OCI-M2 (cell line): ENCODE measurements at regions not wholly inside any gene's neighbourhood (a gene's known extent, or its start where the extent isn't known, plus 50 kb on each side); places are given as distances from the start of the nearest gene placed in this dataset.
"Not testable (repeated sequence)": the region's sequence is repeated elsewhere in the genome, so short reads cannot be mapped to it uniquely, and the experiment has no call there.

ENCODE experiments used
- DNase-seq: peaks from one replicate; lab custom pipeline; 2025; ENCODE audit not compliant: unreplicated experiment; lab: John Stamatoyannopoulos, UW

DNA sequence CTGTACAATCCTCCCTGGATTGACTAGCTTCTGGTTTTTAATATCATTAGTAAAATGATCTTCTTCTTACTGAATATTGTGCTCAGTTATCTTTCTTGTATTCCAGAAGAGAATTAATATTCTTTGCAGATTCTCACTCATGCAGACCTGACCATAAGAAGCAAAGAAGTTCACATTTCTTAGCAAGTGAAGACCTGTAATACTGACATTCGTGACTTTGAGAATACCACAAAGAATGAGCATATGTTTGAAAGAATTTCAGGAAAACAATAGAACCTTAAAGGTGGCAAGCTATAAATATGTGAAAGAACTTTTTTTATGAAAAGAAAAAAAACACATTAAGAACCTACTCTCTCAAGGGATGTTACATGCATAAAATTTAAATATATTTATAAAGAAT, 371.6 kb downstream of the JRKL start:
- DNase-seq, result no peak

DNA sequence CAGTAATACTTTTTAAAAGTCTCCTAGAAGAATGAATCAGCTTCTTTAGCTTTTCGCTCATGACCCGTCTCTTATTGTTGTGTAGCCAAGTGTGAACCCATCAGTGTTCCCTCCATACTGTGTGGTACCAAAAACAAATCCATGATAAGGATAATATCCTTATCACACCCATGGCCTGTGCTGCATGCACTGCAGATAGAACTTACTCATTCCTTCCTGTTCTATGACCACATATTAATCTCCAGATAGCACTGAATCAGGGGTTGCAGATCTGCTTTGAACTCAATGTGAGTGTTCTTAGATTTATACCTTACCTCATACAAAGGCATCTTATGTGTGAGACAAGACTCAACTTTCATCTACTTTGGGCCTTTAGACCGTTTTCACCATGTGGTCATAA, 373.4 kb downstream of the JRKL start:
- no peak for DNase-seq

DNA sequence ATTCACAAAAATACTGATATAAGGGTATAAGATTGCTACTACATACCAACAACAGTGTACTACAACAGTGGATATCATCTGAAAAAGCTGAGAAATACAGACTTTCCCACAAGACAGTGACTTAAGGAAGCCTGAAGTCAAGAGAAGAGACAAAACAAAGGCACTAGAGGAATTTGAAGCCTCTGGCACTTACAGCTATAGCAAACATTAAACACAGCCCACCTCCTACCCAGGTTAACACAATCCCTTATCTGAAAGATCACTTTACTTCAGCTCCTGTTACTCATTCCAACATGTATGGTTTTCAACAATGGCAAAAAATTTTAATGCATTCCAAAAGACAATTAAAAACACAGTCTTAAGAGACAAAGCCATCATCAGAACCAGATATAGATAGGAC, 388.5 kb downstream of the JRKL start:
- no peak for DNase-seq

DNA sequence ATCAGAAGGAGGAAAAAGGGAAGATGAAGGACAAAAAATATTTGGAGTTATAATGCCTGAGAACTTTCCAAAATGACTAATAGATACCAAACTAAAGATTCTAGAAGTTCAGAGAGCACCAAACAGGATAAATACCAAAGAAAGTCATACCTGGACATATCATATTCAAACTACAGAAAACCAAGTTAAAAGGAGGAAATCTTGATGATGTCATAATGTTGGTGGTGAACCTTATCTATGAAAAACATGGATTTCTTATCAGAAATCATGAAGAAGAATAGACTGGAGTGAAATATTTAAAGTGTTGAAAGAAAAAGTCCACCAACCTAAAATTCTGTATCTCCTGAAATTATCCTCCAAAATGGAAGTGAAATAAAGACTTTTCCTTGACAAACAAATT, 389.2 kb downstream of the JRKL start:
- DNase-seq, result no peak

DNA sequence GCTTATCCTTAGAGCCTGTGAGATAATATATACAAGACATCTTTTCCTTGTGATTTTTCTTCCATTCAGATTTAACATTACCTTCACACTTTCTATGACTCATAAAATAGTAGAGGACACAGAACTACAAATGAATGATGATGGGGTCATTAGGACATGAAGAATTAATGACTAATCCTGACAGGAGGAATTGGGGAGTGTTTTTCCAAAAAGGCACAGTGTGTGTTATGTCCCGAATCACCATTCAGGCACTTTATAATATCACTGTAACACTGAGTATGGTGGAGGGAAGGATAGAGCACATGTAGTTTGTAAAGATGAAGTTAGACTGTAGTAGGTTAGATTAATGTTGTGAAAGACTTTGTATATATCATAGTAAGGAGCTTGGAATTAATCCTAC, 391.3 kb downstream of the JRKL start:
- DNase-seq, result no peak

DNA sequence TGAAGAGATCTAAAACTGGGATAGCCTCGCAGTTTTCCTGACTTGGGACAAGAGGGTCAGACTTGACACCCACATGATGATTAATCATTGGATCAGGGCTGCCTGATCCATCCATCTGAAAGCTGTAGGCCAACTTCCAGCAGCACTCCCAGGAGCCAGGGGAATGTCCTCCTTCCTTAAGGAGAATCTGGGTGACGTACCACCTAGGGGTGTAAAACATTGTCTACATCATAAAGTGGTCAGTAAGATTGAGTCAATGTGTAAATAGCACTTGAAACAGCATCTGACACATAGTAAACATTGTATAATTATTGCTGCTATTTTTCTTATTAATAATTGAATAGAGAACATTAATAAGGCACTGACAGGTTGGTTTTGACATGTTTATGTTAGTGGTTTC, 392.8 kb downstream of the JRKL start:
- DNase-seq, result no peak

DNA sequence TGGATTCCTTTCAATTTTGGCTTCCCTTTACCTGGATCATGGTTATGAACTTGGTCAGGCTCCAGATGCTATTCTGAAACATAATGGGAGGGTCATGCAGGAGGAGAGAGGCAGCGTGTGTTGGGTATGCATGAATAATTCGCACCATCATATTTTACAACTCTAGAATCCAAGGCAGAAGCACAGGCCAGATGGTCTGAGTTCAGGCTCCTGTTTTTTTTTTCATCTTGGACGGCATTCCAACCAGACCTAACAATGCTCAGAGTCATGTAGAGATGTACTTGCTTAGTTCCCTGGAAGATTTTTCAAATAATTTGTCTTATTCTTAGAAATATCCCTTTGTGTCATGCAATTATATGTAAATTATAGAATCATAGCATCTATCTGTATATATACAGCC, 393.5 kb downstream of the JRKL start:
- no peak for DNase-seq

DNA sequence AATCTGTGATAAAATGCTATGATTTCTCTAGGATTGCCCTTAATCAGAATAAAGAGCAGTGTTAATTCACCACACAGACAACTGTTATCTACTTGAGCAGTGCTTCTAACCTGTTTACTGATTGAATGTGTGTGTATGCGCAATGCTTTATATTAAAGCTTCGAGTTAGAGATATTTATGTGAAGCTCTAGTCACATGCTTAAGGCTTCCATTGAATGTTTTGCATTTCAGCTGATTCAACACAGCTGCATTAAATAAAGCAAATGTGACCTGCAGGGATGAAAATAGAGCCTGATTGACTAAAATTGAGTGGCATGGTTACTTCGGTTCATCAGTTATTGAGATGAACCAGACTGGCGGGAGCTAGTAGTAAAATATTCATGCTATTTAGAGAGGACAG, 395.3 kb downstream of the JRKL start:
- DNase-seq, result no peak

DNA sequence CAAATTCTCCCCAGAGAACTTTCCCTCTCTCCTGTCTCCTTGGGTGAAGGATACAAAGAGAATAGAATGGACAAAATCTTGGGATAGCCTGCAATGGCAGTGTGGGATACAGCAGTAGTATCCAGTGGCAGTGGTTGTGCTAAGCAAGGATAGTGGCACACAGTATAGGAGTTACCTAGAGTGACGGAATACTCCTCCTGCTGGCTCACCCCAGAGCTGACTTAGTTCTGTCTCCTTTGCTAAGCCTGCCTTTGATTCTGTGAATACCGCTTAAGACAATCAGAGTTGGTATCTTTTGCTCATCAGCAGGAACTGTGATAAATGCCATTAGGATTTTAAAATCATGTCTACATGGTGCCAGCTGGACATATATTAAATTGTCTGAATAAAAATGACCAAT, 404.3 kb downstream of the JRKL start:
- no peak for DNase-seq

DNA sequence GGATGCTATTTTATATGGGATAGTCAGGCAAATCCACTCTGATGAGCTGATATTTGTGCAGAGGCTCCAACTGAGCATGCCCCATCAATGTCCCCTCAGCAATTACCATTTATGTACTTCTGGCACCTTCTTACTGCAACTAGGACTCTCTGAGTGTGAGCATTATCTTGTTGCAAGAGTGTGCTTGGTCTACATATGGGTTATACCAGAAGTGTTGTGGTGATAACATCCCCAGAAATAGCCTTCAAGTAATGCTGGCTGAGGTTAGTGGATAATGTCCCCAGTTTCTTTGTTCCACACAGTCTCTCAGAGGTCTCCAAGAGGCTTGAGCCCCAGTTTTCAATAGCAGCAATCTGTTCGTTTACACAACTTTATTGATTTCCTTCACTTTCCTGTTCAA, 408.6 kb downstream of the JRKL start:
- no peak for DNase-seq

DNA sequence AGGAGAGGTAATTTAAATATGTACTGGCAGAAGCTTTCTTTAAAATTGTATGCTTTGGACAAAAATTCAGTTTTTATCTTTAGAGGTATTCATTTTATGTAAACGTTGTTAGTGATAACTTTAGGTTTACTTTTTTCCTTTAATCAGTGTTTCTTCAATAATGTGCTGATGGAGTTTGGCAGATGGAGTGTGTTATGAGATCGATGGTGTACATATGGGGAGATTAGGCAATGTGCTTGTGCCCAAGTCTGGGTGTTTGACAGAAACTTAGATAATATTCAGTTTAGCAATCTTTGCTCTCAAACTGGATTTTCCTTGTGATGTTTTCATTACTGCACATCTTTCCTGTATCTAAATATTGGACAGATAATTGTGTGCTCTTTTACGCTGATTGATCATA, 425.4 kb downstream of the JRKL start:
- no peak for DNase-seq

DNA sequence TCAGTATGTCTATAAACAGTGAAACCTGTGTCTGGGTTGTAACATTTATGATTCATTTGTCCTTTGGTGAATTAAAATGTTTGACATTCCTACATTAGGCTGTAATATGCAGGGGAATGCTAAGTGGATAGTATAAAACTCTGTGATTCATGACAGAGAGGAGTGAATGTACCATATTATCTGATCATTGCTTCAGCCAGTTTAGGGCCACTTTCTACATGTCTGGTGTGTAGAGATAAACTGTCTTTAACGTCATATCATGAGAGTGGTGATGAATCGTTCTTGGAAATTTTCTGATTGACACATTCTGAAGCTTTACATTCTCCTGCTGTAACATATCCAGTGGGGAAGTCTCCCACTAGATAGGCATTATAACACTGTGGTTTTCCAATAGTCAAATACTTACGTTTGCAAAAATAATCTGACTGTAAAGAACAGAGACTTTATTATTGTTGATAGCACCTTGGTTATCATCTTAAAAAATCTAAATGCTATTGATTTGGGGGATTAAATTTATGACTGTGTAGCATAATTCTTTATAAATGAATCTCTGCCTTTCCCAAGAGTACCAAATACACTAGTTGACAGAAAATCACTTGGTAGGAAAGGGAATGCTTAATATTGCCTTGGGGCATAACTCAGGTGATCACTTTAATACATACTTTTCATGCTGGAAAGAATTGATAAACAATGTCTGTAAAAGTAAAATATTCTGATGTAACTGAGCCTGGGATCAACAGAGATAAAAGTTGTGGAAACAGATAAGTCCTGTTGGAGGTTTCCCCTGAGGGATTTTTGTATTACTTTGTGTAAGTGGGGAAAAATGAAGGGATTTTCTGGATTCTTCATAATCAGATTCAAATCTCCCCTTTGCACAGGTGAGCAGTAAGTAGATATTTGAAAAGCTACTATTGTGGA, 427.9 kb downstream of the JRKL start:
- no peak for DNase-seq

DNA sequence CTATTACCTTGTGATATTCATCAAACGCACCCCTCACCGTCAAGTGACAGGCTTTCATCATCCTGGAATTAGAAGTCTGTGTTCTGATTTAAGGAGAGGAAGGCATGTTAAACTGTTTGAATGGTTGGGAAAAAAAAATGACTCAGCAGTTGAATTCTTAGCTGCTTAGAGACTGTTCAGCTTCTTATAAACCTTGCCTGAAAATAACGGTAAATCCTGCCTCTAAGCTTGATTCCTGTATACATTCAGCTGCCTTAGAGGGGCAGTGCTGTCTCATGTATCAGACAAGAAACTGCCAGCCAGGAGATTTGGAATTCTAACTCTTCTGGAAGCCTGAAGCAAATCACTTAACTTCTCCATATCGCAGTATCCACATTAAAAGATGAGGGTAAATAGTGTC, 437.4 kb downstream of the JRKL start:
- no peak for DNase-seq

DNA sequence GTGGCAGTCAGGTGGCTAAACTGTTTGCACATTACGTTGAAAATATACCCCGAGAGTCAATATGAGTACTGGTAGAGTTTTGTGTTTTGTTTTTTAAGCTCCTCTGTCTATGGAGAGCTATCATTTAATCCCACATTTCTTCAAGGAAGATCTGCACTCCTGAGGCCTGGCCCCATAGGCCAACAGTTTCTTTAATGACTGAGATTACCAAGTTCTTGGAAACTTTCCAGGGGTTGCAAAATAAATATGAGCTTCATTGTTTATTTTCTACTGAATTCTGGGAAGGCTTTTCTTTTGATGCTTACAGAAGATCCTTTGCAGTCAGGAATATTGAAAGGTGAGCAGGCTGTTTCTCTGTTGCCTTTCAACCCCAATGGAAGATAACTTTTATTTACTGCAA, 452.0 kb downstream of the JRKL start:
- DNase-seq, result no peak

DNA sequence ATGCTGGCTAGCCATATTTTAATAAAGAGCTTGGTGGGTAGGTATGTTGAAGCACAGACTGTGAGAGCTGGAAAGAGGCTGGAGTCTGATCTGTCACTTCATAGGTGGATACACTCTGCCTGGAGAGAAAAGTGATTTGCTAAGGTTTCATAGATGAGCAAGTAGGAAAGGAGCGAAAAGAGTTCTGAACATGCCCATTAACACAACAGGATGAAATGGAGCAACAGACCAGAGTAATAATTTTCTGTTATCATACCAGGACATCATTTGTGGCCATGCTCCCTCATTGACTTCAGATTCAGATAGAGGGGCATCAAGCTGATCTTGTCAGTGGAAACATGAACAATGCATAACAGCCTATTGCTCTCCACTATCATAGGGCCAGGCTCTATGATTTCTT, 452.9 kb downstream of the JRKL start:
- no peak for DNase-seq

DNA sequence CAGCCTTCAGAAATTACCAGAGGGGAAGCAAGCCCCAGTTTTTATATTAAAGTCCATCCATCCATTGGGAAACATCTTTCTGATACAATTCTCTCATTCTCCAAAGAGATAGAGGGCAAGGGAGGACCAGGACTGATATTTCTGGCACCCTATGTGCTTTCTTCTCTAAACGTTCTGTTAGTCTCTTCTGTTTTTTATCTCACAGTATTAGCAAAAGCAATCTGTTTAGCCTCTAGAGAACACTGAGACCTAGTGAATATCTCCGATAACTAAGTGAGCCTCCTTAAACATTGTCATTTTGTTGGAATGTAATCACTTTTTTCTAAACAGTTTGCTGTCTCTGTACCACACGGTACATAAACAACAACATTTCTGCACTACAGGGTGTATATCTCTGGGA, 464.6 kb downstream of the JRKL start:
- no peak for DNase-seq

DNA sequence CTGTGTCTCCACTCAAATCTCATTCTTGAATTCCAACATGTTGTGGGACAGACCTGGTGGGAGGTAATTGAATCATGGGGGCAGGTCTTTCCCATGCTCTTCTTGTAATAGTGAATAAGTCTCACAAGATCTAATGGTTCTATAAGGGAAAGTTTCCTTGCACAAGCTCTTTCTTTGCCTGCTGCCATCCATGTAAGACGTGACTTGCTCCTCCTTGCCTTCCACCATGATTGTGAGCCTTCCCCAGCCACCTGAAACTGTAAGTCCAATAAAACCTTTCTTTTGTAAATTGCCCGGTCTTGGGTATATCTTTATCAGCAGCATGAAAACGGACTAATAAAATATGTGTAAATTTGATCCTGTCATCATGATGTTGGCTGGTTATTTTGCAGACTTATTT, 471.9 kb downstream of the JRKL start:
- not testable (repeated sequence) for DNase-seq

DNA sequence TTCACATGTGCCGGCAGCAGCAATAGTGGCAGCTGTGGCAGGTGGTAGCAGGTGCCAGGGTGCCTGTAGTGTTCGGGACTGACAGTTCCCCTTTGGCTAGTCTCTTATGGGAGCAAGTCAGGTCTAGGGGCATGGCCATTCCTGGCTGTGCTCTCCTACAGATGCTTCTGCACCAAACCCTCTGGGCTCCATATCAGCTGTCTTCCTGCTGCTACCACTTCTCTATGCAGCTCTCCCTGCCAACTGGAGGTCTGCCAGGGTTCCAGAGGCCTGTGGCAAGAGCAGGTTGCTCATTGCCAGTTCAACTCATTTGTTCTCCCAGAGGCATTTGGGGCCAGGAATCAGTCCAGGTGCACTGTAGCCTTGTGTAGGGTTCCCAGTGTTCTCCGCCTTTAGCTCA, 473.7 kb downstream of the JRKL start:
- no peak for DNase-seq

DNA sequence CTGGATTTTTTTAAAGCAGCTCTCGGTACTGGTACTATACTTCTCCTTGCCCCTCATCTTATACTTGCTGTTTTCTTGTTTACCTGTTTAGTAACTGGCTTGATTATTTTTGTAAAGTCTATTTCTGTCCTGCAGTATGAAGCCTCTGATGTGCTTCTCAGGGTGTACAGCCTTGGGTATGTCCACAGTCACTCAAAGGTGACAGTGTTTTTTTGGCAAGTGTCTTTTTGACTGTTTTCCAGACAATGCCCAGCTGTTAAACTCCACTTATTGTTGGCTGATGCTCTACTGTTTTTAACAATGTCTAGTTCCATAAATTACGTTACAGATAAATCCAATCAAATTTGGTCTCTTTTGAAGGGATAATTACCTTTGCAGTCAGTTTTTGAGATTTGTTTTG, 475.2 kb downstream of the JRKL start:
- DNase-seq, result no peak

DNA sequence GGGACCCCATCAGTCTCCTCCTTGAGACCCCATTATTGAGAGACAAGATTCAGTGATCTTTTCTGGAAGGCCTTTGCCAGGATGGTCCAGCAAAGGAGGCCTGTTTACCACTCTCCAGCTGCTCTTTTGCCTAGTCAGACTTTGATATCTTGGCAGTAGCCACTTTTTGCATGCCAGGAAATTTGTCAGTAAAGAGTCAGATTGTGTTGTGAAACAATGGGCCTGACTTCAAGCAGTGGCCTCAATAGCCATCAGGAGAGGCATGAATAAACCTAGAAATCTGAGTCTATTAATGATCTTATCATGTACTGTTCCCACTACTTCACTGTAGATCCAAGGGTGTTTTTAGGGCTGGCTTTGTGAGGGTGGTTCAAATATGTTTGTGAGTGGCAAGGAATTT, 479.4 kb downstream of the JRKL start:
- DNase-seq, result no peak

DNA sequence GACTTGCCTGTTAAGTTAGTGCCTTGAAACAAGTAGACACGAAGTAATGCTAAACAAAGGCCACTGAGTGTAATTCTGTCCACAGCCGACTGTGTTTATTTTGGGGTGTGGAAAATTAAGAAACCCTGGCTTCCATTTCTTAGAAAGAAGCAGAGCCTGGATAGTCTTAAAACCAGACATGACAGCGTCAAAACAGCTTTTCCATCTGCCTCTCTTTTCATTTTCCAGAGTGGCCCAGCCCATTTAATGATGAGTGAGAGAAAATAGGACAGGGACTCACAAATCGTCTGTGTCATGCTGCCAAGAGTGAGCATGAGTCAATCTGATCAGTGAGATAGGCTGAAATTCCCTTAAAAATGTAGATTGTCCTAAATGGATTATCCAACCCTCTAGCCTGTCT, 485.9 kb downstream of the JRKL start:
- DNase-seq, result no peak

DNA sequence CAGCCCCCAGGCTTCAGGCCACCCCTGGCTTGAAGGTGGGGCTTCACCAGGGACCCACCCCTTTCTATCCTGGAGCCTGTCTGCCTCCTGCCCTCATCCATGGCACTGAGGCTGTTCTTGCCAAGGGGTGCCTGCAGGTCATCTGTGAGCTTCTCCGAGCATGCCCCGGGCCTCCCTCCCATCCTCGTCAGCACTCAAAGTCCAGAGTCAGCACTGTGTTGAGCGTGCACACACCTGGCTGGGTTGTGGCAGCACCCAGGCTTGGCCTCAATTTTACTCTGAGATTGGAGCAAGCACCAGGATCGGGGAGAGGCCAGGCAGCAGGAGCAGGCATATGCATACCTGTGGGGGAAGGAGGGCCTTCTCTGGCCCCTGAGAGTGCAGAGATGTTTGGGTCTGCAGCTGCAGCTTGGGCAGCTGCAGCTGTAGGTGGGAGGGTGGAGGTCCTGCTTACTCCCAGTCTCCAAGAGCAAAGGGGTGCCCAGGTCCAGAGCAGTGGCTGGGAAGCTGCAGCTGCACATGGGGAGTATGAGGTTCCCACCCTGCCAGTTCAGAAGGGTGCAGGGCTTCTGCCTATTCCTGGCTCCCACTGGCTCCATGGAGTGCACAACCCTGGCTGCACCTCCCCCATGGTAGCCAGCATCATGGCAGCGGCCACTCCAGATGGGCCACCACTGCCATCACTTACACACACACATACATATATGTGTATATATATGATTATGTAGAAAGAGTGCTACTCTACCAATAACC, 488.7 kb downstream of the JRKL start:
- no peak for DNase-seq

DNA sequence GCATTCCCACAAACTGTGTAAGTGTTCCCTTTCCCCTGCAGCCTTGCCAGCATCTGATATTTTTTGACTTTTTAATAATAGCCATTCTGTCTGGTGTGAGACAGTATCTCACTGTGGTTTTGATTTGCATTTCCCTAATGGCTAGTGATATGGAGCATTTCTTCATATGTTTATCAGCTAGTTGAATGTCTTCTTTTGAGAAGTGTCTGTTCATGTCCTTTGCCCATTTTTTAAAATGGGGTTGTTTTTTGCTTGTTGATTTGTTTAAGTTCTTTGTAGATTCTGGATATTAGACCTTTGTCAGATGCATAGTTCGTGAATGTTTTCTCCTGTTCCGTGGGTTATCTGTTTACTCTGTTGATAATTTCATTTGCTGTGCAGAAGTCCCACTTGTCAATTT, 492.8 kb downstream of the JRKL start:
- not testable (repeated sequence) for DNase-seq
